Tibial nerve (tissue), 3 donors: ENCODE measurements at regions not wholly inside any gene's neighbourhood (a gene's known extent, or its start where the extent isn't known, plus 50 kb on each side); places are given as distances from the start of the nearest gene placed in this dataset.

Experiments
- CTCF ChIP-seq, 5 experiments: fragments of 200-600 bp in 3 of 5; fragments of 450-650 bp in 2 of 5; sonication (generic) in 3 of 5; IDR thresholded peaks; one replicate each; pipeline ENCODE4 v1.5.1; 2016 to 2019; ENCODE audit warnings: antibody characterized with exemption in 5 of 5, mild to moderate bottlenecking in 3 of 5, moderate library complexity in 2 of 5
- POLR2A ChIP-seq, 2 donors: fragments of 450-650 bp; IDR thresholded peaks; one replicate each; pipeline ENCODE4 v1.6.1; 2017; ENCODE audit warnings: antibody characterized with exemption in 2 of 2, mild to moderate bottlenecking in 2 of 2, moderate library complexity in 2 of 2

GRCh38 chr6:167704396-167704901 is 122.3 kb upstream of the AFDN start:
- no peak for TF ChIP-seq CTCF (IDR thresholded peaks at IDR 0.05)
- TF ChIP-seq POLR2A (IDR thresholded peaks at IDR 0.05) = no peak
